ENCODE measurements at regions not wholly inside any gene's neighbourhood (a gene's known extent, or its start where the extent isn't known, plus 50 kb on each side); places are given as distances from the start of the nearest gene placed in this dataset.

DNA sequence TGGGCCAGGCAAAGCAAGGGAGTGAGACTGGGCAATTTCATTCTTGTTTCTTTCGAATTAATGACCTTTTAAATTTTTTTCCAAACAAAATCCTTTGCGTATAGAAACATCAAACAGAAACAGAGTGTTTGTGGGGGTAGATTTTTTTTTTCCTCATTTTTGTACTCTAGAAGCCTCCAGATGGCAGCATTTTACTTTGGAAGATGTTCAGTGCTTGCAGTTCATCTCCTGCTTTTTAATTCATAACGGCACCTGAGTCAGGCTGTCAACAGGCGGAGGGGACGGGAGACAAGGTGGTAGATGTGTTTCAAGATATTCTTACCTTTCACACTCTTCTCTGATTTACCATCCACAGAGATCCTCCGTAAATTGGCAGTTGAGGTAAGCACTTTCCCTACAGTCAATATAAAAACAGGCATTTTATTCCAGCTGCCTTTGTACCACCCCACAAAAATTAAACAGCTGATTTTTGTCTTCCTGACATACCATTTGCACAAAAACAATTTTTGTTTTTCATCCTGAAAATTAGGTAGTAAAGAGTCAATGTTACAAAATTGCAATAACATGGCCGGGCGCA is 99.5 kb upstream of the FBXL17 start:
- peak; percentile 69 for TF ChIP-seq RAD21 (IDR thresholded peaks at IDR 0.05; ENCODE audit: low read depth)
- no peak for TF ChIP-seq ZFX (IDR thresholded peaks at IDR 0.05)
- peak; percentile 23 for TF ChIP-seq TCF7L2 (IDR thresholded peaks at IDR 0.05; ENCODE audit: borderline replicate concordance, extremely low read depth, insufficient read depth, insufficient read length)
- TF ChIP-seq, protein P1, sequence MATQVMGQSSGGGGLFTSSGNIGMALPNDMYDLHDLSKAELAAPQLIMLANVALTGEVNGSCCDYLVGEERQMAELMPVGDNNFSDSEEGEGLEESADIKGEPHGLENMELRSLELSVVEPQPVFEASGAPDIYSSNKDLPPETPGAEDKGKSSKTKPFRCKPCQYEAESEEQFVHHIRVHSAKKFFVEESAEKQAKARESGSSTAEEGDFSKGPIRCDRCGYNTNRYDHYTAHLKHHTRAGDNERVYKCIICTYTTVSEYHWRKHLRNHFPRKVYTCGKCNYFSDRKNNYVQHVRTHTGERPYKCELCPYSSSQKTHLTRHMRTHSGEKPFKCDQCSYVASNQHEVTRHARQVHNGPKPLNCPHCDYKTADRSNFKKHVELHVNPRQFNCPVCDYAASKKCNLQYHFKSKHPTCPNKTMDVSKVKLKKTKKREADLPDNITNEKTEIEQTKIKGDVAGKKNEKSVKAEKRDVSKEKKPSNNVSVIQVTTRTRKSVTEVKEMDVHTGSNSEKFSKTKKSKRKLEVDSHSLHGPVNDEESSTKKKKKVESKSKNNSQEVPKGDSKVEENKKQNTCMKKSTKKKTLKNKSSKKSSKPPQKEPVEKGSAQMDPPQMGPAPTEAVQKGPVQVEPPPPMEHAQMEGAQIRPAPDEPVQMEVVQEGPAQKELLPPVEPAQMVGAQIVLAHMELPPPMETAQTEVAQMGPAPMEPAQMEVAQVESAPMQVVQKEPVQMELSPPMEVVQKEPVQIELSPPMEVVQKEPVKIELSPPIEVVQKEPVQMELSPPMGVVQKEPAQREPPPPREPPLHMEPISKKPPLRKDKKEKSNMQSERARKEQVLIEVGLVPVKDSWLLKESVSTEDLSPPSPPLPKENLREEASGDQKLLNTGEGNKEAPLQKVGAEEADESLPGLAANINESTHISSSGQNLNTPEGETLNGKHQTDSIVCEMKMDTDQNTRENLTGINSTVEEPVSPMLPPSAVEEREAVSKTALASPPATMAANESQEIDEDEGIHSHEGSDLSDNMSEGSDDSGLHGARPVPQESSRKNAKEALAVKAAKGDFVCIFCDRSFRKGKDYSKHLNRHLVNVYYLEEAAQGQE (IDR thresholded peaks at IDR 0.05; ENCODE audit: low read depth) = no peak
- TF ChIP-seq EGR1 (IDR thresholded peaks at IDR 0.05; ENCODE audit: low read depth) = no peak
- peak; percentile 38 to 62 (median 40); a peak in 4 of 6 replicates for TF ChIP-seq CTCF (IDR thresholded peaks at IDR 0.05 in 2 of 3, conservative IDR thresholded peaks at IDR 0.05 in 1 of 3; ENCODE audit: borderline replicate concordance in 1 of 3, insufficient read depth in 1 of 3, low read depth in 2 of 3, low read length in 2 of 3)
- no peak overlapping the region for H3K4me3 ChIP-seq (replicated peaks in 1 of 2; ENCODE audit: low read depth in 1 of 2, low read length in 2 of 2)
- DNase-seq (ENCODE audit: low read depth, low spot score) (peak; percentile 26), ATAC-seq (peak; percentile 63; the same call in 1 of the 2 replicates)
- no peaks in the 10 kb centered on the region for H3K9me3 ChIP-seq (ENCODE audit: control insufficient read depth in 1 of 2, insufficient read depth in 1 of 2, low read depth in 1 of 2, low read length in 2 of 2)
- intact Hi-C loops (cut with micrococcal nuclease) = loop anchor here (10.0 kb wide), 1 partner anchor 993 kb away; no protein-coding TSS in a partner anchor
- no TSS peak for BruUV-seq (replicated peaks)
- H3K36me3 ChIP-seq (ENCODE audit: control insufficient read depth in 1 of 2, insufficient read depth in 2 of 2, low read length in 2 of 2) = no peaks in the 10 kb centered on the region
- H3K9ac ChIP-seq (ENCODE audit: low read length) = no peak overlapping the region
- H4K20me1 ChIP-seq (ENCODE audit: insufficient read depth) = no peaks in the 10 kb centered on the region
- POLR2A ChIA-PET = no interaction called here
- H3K79me2 ChIP-seq (ENCODE audit: insufficient read depth, low read length) = no peaks in the 10 kb centered on the region
- CTCF ChIA-PET = no interaction called here
- H3K27ac ChIP-seq (ENCODE audit: low read depth, low read length) = no peak overlapping the region
- no peaks in the 10 kb centered on the region for H3K4me1 ChIP-seq (ENCODE audit: control insufficient read depth in 1 of 2, insufficient read depth in 2 of 2, low read length in 2 of 2)
- H3K4me2 ChIP-seq (ENCODE audit: low read length) = no peak overlapping the region
- peak overlapping the region; percentile 56 for H2AFZ ChIP-seq (ENCODE audit: low read depth, low read length, poor library complexity, severe bottlenecking)
- H3K27me3 ChIP-seq (ENCODE audit: insufficient read depth, low read length) = no peaks in the 10 kb centered on the region
- no peaks in the 10 kb centered on the region for H3K9me2 ChIP-seq (ENCODE audit: insufficient read depth)
- RAD21 ChIA-PET (ENCODE audit: low non-redundant PET in 1 of 2, low total read pairs in 2 of 2, uncharacterized antibody in 2 of 2, unreplicated experiment in 2 of 2) = no interaction called here
